GM12878 (cell line): ENCODE measurements at regions not wholly inside any gene's neighbourhood (a gene's known extent, or its start where the extent isn't known, plus 50 kb on each side); places are given as distances from the start of the nearest gene placed in this dataset.

Source experiments
- ATAC-seq: fragments of 200-7000 bp; cut with Tn5 transposase; 3 replicates; pipeline ENCODE4 v1.9.1; 2020; ENCODE audit warnings: mild to moderate bottlenecking, moderate library complexity
- BruUV-seq: library from RNA; stranded (reverse); fragments of 400-500 nt; replicated peaks from 2 replicates; lab custom pipeline; 2021; lab: Mats Ljungman, UMichigan
- CTCF ChIA-PET: fragments of 300-600 bp; sonication (Branson Sonifier 250); formaldehyde crosslinking; extraction: SDS; loops from one replicate; lab custom pipeline; 2021; ENCODE audit warnings: inconsistent platforms; lab: Yijun Ruan, JAX
- POLR2A ChIA-PET: fragments of 350-600 bp; formaldehyde crosslinking; extraction: SDS; loops from one replicate; lab custom pipeline; 2021; ENCODE audit warnings: inconsistent platforms; lab: Charles Lee
- RAD21 ChIA-PET: fragments of 300-600 bp; sonication (Branson Sonifier 250); formaldehyde crosslinking; loops from one replicate; lab custom pipeline; 2023; ENCODE audit warnings: antibody characterized with exemption; ENCODE audit not compliant: unreplicated experiment; lab: Charles Lee
- SMC1A ChIA-PET: fragments of 300-600 bp; sonication (Branson Sonifier 250); formaldehyde crosslinking; loops from one replicate; lab custom pipeline; 2023; ENCODE audit not compliant: unreplicated experiment, uncharacterized antibody; lab: Charles Lee
- DNase-seq: peaks from one replicate; pipeline ENCODE4 v3.0.0-alpha.2; 2011; ENCODE audit warnings: low read depth, low spot score
- FAIRE-seq: peaks from 3 replicates; lab custom pipeline; 2011; peaks lifted over from hg19 to GRCh38; lab: Jason Lieb, UNC
- H2AFZ ChIP-seq: 2 replicates; pipeline ENCODE4 v1.6.0; 2011; ENCODE audit warnings: low read depth, low read length, control low read depth; ENCODE audit not compliant: control insufficient read depth
- H3K27ac ChIP-seq: 2 replicates; pipeline ENCODE4 v1.5.1; 2011; ENCODE audit warnings: control low read depth; ENCODE audit not compliant: control insufficient read depth, insufficient read depth
- H3K27me3 ChIP-seq, 2 experiments: replicated peaks in 1 of 2; 2 replicates each; pipeline versions ENCODE4 v1.6.0 to v1.6.1; 2011; ENCODE audit warnings: low read length in 1 of 2; ENCODE audit not compliant: control insufficient read depth in 2 of 2, insufficient read depth in 2 of 2
- H3K36me3 ChIP-seq, 2 experiments: 2 replicates each; pipeline ENCODE4 v1.5.1; 2011; ENCODE audit warnings: low read length in 1 of 2; ENCODE audit not compliant: control insufficient read depth in 2 of 2, insufficient read depth in 2 of 2
- H3K4me1 ChIP-seq: 2 replicates; pipeline ENCODE4 v1.6.1; 2011; ENCODE audit warnings: mild to moderate bottlenecking, low read length, moderate library complexity, mixed read lengths; ENCODE audit not compliant: control insufficient read depth, insufficient read depth
- H3K4me2 ChIP-seq: 2 replicates; pipeline ENCODE4 v1.6.0; 2011; ENCODE audit warnings: control low read depth; ENCODE audit not compliant: control insufficient read depth, insufficient read depth
- H3K4me3 ChIP-seq: fragments of 200-600 bp; sonication (generic); 2 replicates; pipeline ENCODE4 v1.5.1; 2016
- H3K79me2 ChIP-seq: 2 replicates; pipeline ENCODE4 v1.6.0; 2011; ENCODE audit warnings: low read length; ENCODE audit not compliant: control insufficient read depth, insufficient read depth
- H3K9ac ChIP-seq: 2 replicates; pipeline ENCODE4 v1.8.0; 2011; ENCODE audit warnings: low read length, control low read depth, mixed read lengths; ENCODE audit not compliant: control insufficient read depth, insufficient read depth
- H3K9me3 ChIP-seq: replicated peaks from 3 replicates; pipeline ENCODE4 v1.5.1; 2011; ENCODE audit warnings: mild to moderate bottlenecking, low read length; ENCODE audit not compliant: control insufficient read depth, insufficient read depth
- H4K20me1 ChIP-seq: 2 replicates; pipeline ENCODE4 v1.6.0; 2011; ENCODE audit not compliant: control insufficient read depth, insufficient read depth
- CREB1 ChIP-seq: IDR thresholded peaks from 2 replicates; pipeline ENCODE4 v1.6.1; 2012; ENCODE audit warnings: low read depth, mild to moderate bottlenecking, inconsistent platforms
- E4F1 ChIP-seq: fragments of 450-650 bp; IDR thresholded peaks from 2 replicates; pipeline ENCODE4 v1.6.1; 2018; ENCODE audit warnings: borderline replicate concordance, mild to moderate bottlenecking; ENCODE audit not compliant: partially characterized antibody
- EED ChIP-seq: sonication (generic); IDR thresholded peaks from 2 replicates; pipeline ENCODE4 v1.6.1; 2016; ENCODE audit warnings: antibody characterized with exemption, low read depth
- ELK1 ChIP-seq: IDR thresholded peaks from 2 replicates; pipeline ENCODE4 v1.6.1; 2012; ENCODE audit warnings: low read depth, low read length, improper control_type of control experiment
- GATAD2B ChIP-seq: fragments of 450-650 bp; conservative IDR thresholded peaks from 2 replicates; pipeline ENCODE4 v1.6.1; 2017; ENCODE audit warnings: low read depth, mild to moderate bottlenecking, moderate library complexity
- NR2C1 ChIP-seq: fragments of 450-650 bp; IDR thresholded peaks from 2 replicates; pipeline ENCODE4 v1.6.1; 2017; ENCODE audit warnings: antibody characterized with exemption, mild to moderate bottlenecking, moderate library complexity
- RUNX3 ChIP-seq: IDR thresholded peaks from 2 replicates; pipeline ENCODE4 v1.6.1; 2012; ENCODE audit warnings: low read length, inconsistent platforms
- SMAD1 ChIP-seq: fragments of 450-650 bp; IDR thresholded peaks from 2 replicates; pipeline ENCODE4 v1.6.1; 2018; ENCODE audit warnings: mild to moderate bottlenecking, low read depth; ENCODE audit not compliant: partially characterized antibody
- TARDBP ChIP-seq: IDR thresholded peaks from 2 replicates; pipeline ENCODE4 v1.6.1; 2016; ENCODE audit warnings: borderline replicate concordance
- USF1 ChIP-seq: IDR thresholded peaks from 2 replicates; pipeline ENCODE4 v1.6.1; 2011; ENCODE audit warnings: borderline replicate concordance, low read depth, mild to moderate bottlenecking, moderate library complexity, mixed read lengths, low read length; ENCODE audit not compliant: insufficient read depth; ENCODE audit errors: extremely low read length
- WGBS: methylation state at CpG from one replicate; pipeline ENCODE4 v1.1.6; 2016; ENCODE audit warnings: low lambda C conversion rate; ENCODE audit not compliant: insufficient replicate concordance, insufficient coverage; ENCODE audit errors: missing lambda C conversion rate; 5-methylcytosine and 5-hydroxymethylcytosine counted together
- in situ Hi-C: fragments of 300-500 bp; cut with MboI; formaldehyde crosslinking; loops from 9 replicates; pipeline ENCODE4 v1.14.3; 2018; ENCODE audit warnings: mixed read lengths
- intact Hi-C: fragments of 100-400 bp; cut with micrococcal nuclease; formaldehyde crosslinking; loops from one replicate; pipeline ENCODE4 v1.14.2; 2022; ENCODE audit not compliant: unreplicated experiment

DNA sequence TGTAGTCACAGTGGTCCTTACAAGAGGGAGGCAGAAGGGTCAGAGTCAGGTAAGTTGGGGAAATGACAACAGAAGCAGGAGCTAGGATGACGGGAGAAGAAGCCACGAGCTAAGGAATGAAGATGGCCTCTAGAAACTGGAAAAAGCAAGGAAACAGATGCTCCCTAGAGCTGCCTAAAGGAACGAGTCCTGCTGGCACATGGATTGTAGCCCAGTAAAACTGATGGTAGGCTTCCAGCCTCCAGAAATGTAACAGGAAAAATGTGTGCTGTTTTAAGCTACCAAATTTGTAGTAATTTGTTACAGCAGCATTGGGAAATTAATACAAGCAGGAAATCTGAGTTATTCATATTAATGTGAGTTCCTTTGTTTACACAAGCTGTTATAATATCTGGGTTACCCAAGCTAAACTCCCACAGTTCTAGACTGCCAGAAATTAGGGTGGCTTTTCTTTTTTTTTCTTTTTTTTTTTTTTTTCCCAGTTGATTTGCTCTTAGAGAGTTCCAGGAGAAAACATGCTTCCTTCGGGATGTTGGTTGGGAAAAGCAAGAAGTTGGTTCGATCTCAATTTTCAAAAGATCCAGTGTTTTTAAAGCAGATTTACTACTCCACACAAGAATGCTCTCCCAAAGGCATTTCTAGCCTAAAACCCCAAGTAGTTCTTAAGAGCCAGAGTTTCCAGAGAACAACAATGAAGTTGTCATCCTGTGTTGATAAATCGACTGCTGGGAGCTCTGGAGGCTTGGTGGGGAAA lies 400.0 kb upstream of the SLC24A2 start:
- BruUV-seq = no TSS peak
- ChIA-PET SMC1A (interaction anchor here (0.6 to 0.8 kb wide), 2 partner anchors 38 to 752 kb away, joined by 3 read pairs; no protein-coding TSS in a partner anchor), RAD21 (no interaction called here), CTCF (interaction anchor here (0.6 to 1.2 kb wide), 3 partner anchors 40 to 242 kb away, joined by 3 to 4 read pairs (median 3); no protein-coding TSS in a partner anchor), POLR2A (no interaction called here)
- Histone ChIP-seq H3K4me1 (no peaks in the 10 kb centered on the region), H3K79me2 (no peaks in the 10 kb centered on the region), H3K9ac (no peak overlapping the region), H3K4me3 (no peak overlapping the region), H3K27me3 (0 out of 4 replicates have a peak, but pooled peaks cover 0 to 3% of the 10 kb centered on the region in 2 experiments), H2AFZ (no peak overlapping the region), H4K20me1 (no peaks in the 10 kb centered on the region), H3K27ac (no peak overlapping the region), H3K9me3 (no peaks in the 10 kb centered on the region), H3K4me2 (no peak overlapping the region), H3K36me3 (no peaks in the 10 kb centered on the region)
- intact Hi-C loops (no loop called here), in situ Hi-C loops (no loop called here)
- ATAC-seq (no peak), DNase-seq (no peak), FAIRE-seq (no peak)
- TF ChIP-seq USF1 (no peak), CREB1 (no peak), RUNX3 (no peak), NR2C1 (no peak), GATAD2B (no peak), E4F1 (no peak), ELK1 (no peak), SMAD1 (no peak), EED (no peak), TARDBP (no peak)
- 12% methylated on average over 6 of the region's 6 CpGs for WGBS
